ENCODE measurements at regions not wholly inside any gene's neighbourhood (a gene's known extent, or its start where the extent isn't known, plus 50 kb on each side); places are given as distances from the start of the nearest gene placed in this dataset.
"Not testable (repeated sequence)": the region's sequence is repeated elsewhere in the genome, so short reads cannot be mapped to it uniquely, and the experiment has no call there.

DNA sequence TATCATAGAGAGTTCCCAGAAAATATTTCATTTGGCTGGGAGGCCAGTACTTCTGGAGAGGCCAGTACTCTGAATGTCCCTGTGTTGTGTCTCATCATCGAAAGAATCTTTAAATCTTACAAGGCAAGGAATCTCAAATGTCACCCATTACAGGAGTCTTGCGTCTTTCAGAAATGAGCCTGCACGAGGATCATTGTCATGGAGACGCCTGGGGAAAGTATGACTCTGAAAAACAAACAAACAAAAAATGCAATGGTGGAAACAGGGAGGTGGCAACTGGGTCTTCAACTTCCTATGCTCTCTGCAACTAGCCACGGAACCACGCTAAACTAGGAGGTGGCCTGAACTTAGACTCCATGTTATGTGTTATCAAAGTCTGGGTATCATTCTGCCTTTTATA lies 804.6 kb downstream of the EPHA3 start:
- intact Hi-C loops (cut with DNase I), result no loop called here
- H3K4me3 ChIP-seq, result no peak overlapping the region
- no peak for ATAC-seq
- TF ChIP-seq POLR2A (IDR thresholded peaks at IDR 0.05), result no peak
- TF ChIP-seq, protein P1, sequence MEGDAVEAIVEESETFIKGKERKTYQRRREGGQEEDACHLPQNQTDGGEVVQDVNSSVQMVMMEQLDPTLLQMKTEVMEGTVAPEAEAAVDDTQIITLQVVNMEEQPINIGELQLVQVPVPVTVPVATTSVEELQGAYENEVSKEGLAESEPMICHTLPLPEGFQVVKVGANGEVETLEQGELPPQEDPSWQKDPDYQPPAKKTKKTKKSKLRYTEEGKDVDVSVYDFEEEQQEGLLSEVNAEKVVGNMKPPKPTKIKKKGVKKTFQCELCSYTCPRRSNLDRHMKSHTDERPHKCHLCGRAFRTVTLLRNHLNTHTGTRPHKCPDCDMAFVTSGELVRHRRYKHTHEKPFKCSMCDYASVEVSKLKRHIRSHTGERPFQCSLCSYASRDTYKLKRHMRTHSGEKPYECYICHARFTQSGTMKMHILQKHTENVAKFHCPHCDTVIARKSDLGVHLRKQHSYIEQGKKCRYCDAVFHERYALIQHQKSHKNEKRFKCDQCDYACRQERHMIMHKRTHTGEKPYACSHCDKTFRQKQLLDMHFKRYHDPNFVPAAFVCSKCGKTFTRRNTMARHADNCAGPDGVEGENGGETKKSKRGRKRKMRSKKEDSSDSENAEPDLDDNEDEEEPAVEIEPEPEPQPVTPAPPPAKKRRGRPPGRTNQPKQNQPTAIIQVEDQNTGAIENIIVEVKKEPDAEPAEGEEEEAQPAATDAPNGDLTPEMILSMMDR (IDR thresholded peaks at IDR 0.05), result no peak
- H3K9me3 ChIP-seq, result peaks cover 0 to 10% (median 0%) of the 10 kb centered on the region in 12 donors
- no peaks in the 10 kb centered on the region for H3K4me1 ChIP-seq
- no peak overlapping the region for H3K27ac ChIP-seq
- H3K36me3 ChIP-seq, result no peaks in the 10 kb centered on the region
- no peaks in the 10 kb centered on the region for H3K27me3 ChIP-seq
- no peak for DNase-seq
- 78 to 86% (median 81%) methylated on average over 6 of the region's 6 CpGs for WGBS, 4 donors

DNA sequence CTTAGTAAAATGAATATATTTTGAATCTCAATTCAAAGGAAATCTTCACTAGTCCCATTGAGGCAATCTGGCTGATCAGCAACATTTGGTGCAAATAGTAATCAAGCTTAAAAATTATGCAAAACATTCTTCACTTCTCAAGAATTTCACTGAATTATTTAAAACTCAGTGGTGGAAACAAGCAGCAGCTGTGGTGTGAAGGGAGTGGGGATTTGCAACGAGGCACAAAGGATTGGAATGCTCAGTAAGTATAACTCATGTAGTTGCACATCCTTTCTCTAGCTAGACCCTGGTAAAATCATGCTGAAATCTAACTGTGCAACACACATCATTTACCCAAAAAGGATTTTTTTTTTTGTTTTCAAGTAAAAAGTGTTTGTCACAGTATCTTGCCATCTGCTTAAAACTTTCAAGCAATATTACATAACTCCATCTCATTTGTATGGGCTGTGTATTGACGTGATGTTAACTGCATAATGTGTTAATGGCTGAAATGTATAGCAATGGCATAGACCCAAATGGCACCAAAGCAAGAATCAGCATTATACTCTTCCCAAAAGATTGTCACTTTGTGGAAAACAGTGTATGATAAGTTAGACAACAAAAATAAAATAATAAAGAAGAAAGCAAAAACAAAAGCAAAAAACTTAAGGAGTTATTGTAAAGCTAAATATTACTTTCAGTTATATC lies 816.6 kb downstream of the EPHA3 start:
- WGBS, 4 donors, result 54 to 64% (median 62%) methylated on average over 2 of the region's 2 CpGs

DNA sequence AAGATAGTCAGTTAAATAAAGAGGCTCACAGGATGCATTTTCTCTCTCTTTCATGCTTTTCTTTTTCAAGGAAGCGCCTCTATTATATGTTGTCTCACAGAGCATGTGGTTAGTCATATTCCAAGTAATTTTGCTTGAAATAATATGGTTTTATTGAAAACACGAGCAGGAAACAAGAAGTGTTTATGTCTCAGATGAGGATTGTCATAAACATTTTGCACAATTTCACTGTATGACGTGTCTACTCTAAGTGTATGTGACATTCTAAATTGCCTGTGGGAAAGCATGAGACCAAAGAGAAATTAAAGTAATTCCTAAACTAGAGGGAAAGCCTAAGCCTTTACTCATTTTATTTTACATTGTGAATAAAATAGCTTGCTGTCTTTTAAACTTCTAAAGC lies 818.6 kb downstream of the EPHA3 start:
- 77 to 80% (median 78%) methylated on average over 3 of the region's 3 CpGs for WGBS, 4 donors
- DNase-seq (no peak), ATAC-seq (no peak)
- Histone ChIP-seq H3K27ac (no peak overlapping the region), H3K36me3 (no peaks in the 10 kb centered on the region), H3K4me3 (no peak overlapping the region), H3K27me3 (no peaks in the 10 kb centered on the region), H3K9me3 (no peaks in the 10 kb centered on the region), H3K4me1 (no peaks in the 10 kb centered on the region)
- no peak for TF ChIP-seq POLR2A (IDR thresholded peaks at IDR 0.05)
- TF ChIP-seq, protein P1 (IDR thresholded peaks at IDR 0.05), result no peak
- intact Hi-C loops (cut with DNase I), result loop anchor here in 1 of 10 donors (10.0 kb wide), 1 partner anchor 49 kb away; no protein-coding TSS in a partner anchor

More for the DNA sequence above, 816.6 kb downstream of the EPHA3 start:
- ATAC-seq (no peak), DNase-seq (no peak)
- no peak for TF ChIP-seq POLR2A (IDR thresholded peaks at IDR 0.05)
- TF ChIP-seq, protein P1 (IDR thresholded peaks at IDR 0.05), result no peak
- Histone ChIP-seq H3K27me3 (no peaks in the 10 kb centered on the region), H3K36me3 (no peaks in the 10 kb centered on the region), H3K4me1 (no peaks in the 10 kb centered on the region), H3K9me3 (no peaks in the 10 kb centered on the region), H3K4me3 (no peak overlapping the region), H3K27ac (no peak overlapping the region)
- intact Hi-C loops (cut with DNase I), result loop anchor here in 1 of 10 donors (10.0 kb wide), 1 partner anchor 51 kb away; no protein-coding TSS in a partner anchor

DNA sequence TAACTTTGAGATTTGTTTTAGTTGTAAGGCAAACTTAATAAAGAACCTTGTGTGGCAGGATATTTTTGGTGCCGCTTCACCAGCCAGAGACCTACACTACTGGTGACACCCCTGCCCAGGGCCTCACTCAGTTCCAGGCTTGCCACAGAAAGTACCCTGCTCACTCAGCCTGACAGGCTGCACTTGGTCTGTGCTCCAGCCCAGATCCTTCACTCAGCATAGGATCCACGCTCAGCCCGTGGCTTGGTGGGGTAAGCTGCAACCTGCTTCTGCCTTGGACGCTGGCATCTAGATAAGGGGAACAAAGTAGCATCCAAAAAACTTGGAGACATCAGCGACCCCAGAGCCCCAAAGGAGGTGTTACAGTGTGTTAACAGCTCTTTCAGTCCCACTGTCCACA lies 825.5 kb downstream of the EPHA3 start:
- DNase-seq (no peak), ATAC-seq (no peak)
- intact Hi-C loops (cut with DNase I), result no loop called here
- WGBS, 4 donors, result 82 to 92% (median 86%) methylated on average over 4 to 5 of the region's 5 CpGs
- Histone ChIP-seq H3K9me3 (peaks cover 0 to 14% (median 0%) of the 10 kb centered on the region in 12 donors), H3K27me3 (no peaks in the 10 kb centered on the region), H3K4me3 (no peak overlapping the region), H3K36me3 (no peaks in the 10 kb centered on the region), H3K27ac (no peak overlapping the region), H3K4me1 (no peaks in the 10 kb centered on the region)
- TF ChIP-seq, protein P1 (IDR thresholded peaks at IDR 0.05), result no peak
- TF ChIP-seq POLR2A (IDR thresholded peaks at IDR 0.05), result no peak

DNA sequence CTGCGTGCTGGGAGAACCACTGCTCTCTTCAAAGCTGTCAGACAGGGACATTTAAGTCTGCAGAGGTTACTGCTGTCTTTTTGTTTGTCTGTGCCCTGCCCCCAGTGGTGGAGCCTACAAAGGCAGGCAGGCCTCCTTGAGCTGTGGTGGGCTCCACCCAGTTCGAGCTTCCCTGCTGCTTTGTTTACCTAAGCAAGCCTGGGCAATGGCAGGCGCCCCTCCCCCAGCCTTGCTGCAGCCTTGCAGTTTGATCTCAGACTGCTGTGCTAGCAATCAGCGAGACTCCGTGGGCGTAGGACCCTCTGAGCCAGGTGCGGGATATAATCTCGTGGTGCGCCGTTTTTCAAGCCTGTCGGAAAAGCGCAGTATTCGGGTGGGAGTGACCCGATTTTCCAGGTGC lies 837.0 kb downstream of the EPHA3 start:
- ATAC-seq; intact Hi-C loops (cut with DNase I); H3K9me3 ChIP-seq; H3K27me3 ChIP-seq; H3K4me1 ChIP-seq; H3K4me3 ChIP-seq; H3K27ac ChIP-seq; H3K36me3 ChIP-seq; DNase-seq: not testable (repeated sequence)
- WGBS, 4 donors, result 83 to 88% (median 86%) methylated on average over 9 to 14 of the region's 14 CpGs
